ENCODE measurements at regions not wholly inside any gene's neighbourhood (a gene's known extent, or its start where the extent isn't known, plus 50 kb on each side); places are given as distances from the start of the nearest gene placed in this dataset.

DNA sequence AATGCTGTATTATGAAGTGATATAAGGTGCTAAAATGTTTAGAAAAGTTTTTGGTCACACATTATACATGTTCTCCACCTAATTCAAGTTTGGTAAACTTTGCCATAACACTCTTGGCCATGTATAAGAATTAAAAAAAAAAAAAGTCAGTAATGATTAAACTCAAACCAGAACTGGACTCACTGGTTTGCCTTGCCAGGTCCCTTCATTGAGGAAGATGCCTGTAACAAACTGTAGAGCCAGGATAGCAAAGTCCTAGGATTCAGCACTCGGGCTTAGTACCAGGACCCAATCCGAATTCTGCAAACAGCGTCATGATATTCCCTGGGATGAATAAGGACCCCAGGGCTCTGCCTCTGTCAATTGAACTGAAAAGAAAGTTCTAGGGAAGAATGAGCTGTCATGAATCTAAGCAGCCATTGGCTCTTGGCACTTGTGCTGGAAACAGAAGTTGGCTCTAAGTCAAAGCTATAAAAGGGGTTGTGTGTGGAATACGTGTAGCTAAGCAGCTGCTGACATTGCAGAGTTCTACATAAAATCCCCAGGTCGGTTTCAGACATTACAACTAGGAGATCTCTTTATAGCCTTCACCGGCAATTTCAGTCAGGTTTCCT, 216.9 kb downstream of the C7orf25 start:
- no peak overlapping the region for H2BK5ac ChIP-seq (ENCODE audit: insufficient read length, low read length)
- no peak overlapping the region for H2AK5ac ChIP-seq (ENCODE audit: insufficient read length, low read length)
- TF ChIP-seq, protein P1, sequence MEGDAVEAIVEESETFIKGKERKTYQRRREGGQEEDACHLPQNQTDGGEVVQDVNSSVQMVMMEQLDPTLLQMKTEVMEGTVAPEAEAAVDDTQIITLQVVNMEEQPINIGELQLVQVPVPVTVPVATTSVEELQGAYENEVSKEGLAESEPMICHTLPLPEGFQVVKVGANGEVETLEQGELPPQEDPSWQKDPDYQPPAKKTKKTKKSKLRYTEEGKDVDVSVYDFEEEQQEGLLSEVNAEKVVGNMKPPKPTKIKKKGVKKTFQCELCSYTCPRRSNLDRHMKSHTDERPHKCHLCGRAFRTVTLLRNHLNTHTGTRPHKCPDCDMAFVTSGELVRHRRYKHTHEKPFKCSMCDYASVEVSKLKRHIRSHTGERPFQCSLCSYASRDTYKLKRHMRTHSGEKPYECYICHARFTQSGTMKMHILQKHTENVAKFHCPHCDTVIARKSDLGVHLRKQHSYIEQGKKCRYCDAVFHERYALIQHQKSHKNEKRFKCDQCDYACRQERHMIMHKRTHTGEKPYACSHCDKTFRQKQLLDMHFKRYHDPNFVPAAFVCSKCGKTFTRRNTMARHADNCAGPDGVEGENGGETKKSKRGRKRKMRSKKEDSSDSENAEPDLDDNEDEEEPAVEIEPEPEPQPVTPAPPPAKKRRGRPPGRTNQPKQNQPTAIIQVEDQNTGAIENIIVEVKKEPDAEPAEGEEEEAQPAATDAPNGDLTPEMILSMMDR (conservative IDR thresholded peaks at IDR 0.05): no peak
- H4K5ac ChIP-seq (ENCODE audit: insufficient read length, low read depth, low read length): no peak overlapping the region
- Mint-ChIP-seq H3K4me3 (no peak overlapping the region), H3K4me1 (peaks cover 15 to 20% of the 10 kb centered on the region in 2 experiments), H3K36me3 (ENCODE audit: insufficient read depth in 1 of 3, low read depth in 3 of 3) (no peaks in the 10 kb centered on the region), H3K27ac (no peak overlapping the region), H3K27me3 (ENCODE audit: low read depth) (peaks cover 1% of the 10 kb centered on the region), H3K9me3 (no peaks in the 10 kb centered on the region)
- H3T11ph ChIP-seq (ENCODE audit: low read length): no peak overlapping the region
- no peak overlapping the region for H3K27ac ChIP-seq (ENCODE audit: insufficient read length, low read depth, low read length)
- H4K20me1 ChIP-seq (ENCODE audit: control insufficient read depth, insufficient read depth, insufficient read length): no peaks in the 10 kb centered on the region
- no peak overlapping the region for H3K56ac ChIP-seq (ENCODE audit: insufficient read length, low read depth, low read length)
- no CpG with 5 or more reads among the region's 6 CpGs for WGBS (ENCODE audit: extremely low coverage, insufficient read length, low lambda C conversion rate)
- H3K23ac ChIP-seq (ENCODE audit: insufficient read length, low read depth, low read length): no peak overlapping the region
- H3K14ac ChIP-seq (ENCODE audit: insufficient read depth, low read length): no peak overlapping the region
- no peaks in the 10 kb centered on the region for H3K79me1 ChIP-seq (ENCODE audit: insufficient read depth, low read depth, low read length, poor library complexity, severe bottlenecking)
- no peaks in the 10 kb centered on the region for H3K27me3 ChIP-seq (ENCODE audit: insufficient read depth, low read length)
- H3K4me1 ChIP-seq (ENCODE audit: insufficient read depth, low read length): no peaks in the 10 kb centered on the region
- H3K9me3 ChIP-seq (ENCODE audit: control insufficient read depth, low read depth, low read length): no peaks in the 10 kb centered on the region
- no peak overlapping the region for H2BK20ac ChIP-seq (ENCODE audit: low read depth, low read length, poor library complexity, severe bottlenecking)
- no peak overlapping the region for H3K4ac ChIP-seq (ENCODE audit: low read depth, low read length)
- no peak overlapping the region for H3K4me2 ChIP-seq (ENCODE audit: insufficient read depth, insufficient read length, low read length)
- no peak overlapping the region for H2BK15ac ChIP-seq (ENCODE audit: low read depth, low read length)
- no peak overlapping the region for H2BK120ac ChIP-seq (ENCODE audit: low read depth, low read length, poor library complexity, severe bottlenecking)
- DNase-seq: no peak
- H2BK12ac ChIP-seq (ENCODE audit: insufficient read length, low read depth, low read length): no peak overlapping the region
- H4K91ac ChIP-seq (ENCODE audit: insufficient read length, low read depth, low read length): no peak overlapping the region
- no peak overlapping the region for H4K8ac ChIP-seq (replicated peaks; ENCODE audit: insufficient read length, low read depth, low read length)
- H3K9ac ChIP-seq (ENCODE audit: extremely low read depth, insufficient read length, low read length): no peak overlapping the region
- no peak overlapping the region for H3K18ac ChIP-seq (ENCODE audit: insufficient read length, low read depth, low read length)
- no peaks in the 10 kb centered on the region for H3K23me2 ChIP-seq (ENCODE audit: insufficient read length, low read depth, low read length, poor library complexity, severe bottlenecking)
- H3K79me2 ChIP-seq (ENCODE audit: insufficient read depth, low read length): no peaks in the 10 kb centered on the region
- no peak overlapping the region for H2AFZ ChIP-seq (ENCODE audit: low read length)
